ENCODE measurements at regions not wholly inside any gene's neighbourhood (a gene's known extent, or its start where the extent isn't known, plus 50 kb on each side); places are given as distances from the start of the nearest gene placed in this dataset.
"Not testable (repeated sequence)": the region's sequence is repeated elsewhere in the genome, so short reads cannot be mapped to it uniquely, and the experiment has no call there.

DNA sequence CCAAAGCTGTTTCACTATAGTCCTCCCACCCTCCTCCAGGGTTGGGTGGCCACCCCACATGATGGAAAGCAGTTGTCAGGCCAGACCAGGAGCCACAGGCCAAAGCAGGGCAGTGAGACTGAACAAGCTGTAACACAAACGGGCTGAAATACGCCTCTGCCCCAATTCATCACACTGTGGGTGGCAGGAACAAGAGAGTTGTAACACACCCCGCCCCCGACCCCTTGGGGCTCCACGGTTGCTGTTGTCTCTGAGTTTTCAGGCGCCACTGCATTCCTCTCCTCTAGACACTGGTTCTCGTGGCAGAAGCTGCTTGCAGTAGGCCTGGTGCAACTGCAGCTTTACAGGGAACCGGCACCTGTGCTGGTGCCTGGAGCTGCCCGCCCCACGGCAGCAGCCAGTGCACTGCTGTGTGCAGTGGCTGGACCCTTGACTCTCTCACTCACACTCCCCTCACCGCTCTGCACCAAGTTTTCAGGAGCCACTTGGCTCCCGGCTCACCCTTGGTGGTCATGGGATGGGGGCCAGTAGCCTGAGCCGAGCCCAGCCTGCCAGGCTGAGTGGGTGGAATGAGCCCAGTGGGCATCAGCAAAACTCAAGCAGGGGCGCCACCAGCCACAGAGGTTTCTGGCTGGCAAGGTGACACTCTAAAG lies 1314.5 kb upstream of the MIR17HG start:
- no peak for DNase-seq

DNA sequence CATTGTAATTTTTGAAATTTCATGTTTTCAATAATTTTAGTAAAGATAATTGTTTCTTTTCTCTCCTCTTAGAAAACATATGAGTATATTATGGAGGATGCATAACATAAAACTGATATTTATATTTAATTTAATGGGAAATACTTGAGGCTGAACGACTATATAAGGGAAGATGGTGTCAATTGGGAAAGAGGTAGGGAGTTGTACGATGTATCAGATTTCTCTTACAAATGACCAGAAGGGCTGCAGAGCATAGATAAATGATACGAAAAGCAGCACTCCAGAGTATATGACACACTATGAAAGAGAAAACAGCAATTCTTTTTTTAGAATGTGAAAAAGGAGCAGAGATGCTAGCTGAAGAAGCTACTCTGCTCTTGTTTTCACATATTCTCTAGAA lies 1308.0 kb upstream of the MIR17HG start:
- DNase-seq = no peak

DNA sequence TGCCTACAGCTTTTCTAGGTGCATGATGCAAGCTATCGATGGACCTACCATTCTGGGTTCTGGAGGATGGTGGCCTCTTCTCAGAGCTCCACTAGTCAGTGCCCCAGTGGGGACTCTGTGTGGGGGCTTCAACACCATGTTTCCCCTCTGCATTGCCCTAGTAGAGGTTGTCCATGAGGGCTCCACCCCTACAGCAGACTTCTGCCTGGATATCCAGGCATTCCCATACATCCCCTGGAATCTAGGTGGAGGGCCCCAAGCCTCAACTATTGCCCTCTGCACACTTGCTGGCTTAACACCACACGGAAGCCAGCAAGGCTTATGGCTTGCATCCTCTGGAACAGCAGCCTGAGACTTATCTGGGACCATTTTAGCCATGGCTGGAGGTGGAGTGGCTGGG lies 1299.9 kb upstream of the MIR17HG start:
- no peak for DNase-seq

DNA sequence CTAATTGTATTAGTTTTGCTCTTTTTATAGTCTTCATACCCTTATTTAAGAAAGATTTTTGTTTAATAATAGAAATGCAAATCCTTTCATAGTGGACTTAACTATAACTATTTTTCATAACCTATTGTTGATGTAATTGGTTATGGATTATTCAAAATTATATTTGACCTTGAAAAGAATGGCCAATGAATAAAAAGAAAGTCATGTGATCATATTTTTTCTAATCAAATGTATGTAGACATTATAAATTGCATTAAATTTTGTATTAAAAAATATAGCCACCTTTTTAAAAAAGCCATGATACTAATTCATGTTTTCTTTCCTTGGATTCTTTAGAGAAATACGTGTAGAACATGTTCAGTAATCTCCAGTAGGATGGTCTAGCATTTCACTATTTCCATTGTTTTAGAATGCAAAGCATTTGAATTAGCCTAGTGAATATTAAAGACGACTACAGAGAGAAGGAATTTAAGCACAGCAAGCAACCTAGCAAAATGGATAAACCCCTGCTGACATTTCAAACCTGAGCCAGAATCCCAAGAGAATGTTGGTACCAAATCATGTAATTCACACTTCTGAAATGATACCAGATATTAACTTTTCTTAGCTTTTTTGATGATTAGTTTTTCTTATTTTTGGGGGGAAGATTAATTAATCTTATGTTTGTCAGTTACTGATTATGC lies 1297.4 kb upstream of the MIR17HG start:
- no peak for DNase-seq

DNA sequence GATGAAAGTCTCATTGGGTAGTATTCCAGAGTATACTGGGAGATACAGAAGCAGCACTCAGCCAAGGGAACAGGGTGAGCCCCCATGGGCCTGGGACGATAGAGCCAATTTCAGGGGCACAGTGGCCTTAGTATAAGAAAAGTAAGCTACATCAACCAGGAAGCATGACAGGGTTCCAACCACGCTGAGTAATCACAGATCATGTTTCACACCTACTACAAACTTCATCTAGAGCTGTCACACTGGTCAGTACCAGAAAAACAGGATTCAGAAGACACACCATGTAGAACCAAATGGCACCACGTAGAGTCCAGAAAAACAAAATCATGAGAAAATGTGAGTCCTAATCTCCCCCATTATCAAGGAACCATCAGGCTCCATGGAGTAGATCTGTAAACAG lies 1292.4 kb upstream of the MIR17HG start:
- DNase-seq = no peak

DNA sequence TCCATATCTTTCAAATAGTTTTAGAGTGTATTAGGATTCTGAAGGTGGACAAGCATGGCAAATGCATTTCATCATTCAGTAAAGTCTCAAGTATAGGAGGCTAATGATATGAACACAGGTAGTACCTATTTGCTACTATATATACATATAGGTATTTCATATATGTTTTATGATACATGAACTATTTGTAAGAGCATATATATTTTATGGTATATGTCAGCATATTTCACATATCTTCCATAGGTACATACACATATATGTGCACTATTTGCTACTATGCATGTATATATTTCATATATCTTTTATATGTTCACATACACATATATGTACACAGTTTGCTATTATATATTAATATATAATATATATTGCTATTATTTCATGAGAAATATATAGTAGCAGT lies 1291.7 kb upstream of the MIR17HG start:
- no peak for DNase-seq

DNA sequence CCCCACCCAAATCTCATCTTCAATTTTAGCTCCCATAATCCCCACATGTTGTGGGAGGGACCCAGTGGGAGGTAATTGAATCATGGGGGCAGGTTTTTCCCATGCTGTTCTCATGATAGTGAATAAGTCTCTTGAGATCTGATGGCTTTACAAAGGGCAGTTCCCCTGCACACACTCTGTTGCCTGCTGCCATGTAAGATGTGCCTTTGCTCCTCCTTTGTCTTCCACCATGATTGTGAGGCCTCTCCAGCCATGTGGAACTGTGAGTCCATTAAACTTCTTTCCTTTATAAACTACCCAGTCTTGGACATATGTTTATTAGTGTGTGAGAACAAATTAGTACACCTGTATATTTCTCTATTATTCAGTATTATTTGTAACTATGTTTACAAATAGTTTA lies 1283.3 kb upstream of the MIR17HG start:
- not testable (repeated sequence) for DNase-seq

DNA sequence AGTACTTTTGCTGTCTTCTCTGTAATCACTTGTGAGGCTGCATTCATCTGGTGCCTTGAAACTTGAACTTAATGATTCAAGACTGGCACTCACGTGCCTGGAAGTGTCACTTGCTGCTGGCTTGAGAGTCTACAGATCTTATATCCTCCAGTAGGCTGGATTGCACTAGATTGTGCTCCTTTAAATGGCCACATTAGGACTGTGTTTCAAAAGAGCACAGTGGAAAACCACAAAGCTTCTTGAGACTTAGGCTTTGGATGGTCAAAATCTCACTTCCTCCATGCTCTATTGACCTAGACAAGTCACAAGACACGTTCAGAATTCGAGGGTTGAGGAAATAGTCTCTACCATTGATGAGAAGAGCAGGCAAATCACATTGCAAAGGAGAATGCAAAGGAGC lies 1278.8 kb upstream of the MIR17HG start:
- DNase-seq = no peak

DNA sequence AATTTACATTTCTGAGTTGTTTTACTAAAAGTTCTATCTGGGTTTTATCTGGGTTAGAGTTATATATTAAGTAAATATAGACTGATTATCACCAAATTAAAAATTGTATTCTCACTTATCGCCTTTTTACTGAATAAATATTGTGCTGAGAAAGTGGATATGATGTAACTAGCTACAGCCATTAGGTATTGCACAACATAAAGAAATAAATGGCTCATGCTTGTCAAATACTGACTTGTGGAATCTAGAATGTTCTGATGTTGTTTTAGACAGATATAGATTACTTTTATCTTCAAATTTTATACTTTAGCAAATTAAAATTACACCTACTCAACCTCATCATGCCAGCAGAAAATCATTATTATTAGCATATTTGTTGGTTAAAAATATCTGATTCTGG lies 1277.1 kb upstream of the MIR17HG start:
- DNase-seq = no peak

DNA sequence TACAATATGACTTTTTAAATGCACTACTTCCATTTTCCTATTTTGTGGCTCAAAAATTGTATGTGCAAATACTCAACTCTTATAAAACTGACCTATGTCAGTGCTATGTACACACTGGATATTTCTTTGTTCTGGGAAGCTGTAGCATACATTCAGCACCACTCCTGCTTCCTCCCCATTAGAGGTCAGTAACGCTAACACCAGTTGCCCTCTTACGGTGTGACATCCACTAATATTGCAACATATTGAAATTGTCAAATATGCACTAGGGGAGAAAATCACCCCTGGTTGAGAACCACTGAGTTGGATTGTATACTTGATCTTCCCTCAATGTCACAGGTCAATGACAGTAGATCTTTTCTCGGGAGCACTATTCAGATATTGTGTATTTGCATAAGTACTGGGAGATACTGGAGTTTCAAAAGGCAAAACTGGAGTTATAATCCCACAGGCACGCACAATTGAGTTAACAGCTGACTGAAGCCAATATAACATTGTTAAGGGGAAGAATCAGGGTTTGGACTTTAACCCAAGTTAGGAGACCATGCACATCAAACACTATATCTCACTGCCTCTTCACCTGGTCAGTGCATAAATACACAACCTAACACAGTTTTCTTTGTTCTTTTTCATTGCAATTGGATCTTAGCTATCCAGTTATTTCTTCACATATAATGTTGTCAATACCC lies 1276.5 kb upstream of the MIR17HG start:
- no peak for DNase-seq

DNA sequence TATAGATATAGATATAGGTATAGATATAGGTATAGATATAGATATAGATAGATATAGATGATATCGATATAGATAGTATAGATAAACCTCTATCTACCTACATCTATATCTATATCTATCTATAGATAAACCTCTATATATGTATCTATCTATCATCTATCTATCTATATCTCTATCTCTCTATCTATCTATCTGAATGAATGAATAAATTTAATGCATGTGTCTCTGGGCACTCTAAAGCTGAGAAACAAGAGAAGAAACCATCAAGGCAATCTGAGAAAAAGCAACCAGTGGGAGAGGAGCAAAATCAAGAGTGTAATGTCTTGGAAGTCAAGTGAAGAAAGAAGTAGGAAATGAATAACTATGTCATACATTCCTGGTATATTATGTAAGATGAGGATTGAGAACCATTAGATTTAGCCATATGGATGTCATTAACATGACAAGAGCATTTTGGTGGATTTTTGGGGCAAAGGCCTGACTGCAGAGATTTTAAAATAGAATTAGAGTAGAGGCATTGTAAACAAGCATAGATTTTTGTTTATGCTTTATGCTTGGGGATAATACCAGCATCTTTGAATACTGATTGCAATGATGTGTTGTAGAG lies 1262.7 kb upstream of the MIR17HG start:
- DNase-seq = no peak

DNA sequence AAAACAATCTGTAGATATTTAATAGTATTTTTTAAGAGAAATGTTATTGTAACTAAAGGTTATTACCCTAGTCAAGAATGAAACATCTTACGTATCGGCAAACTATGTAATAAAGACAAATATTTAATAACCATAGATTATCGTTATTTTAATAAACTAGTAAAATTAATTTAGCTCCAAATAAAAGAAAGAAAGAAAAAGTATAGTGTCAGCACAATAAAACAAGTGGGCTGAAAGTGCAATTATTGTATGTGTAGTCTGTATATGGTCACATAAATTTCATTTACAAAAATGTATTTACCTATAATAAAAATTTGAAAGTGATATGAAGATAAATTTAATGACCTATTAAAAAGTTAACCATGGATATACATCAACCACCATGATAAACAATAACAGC lies 1258.4 kb upstream of the MIR17HG start:
- DNase-seq = no peak

DNA sequence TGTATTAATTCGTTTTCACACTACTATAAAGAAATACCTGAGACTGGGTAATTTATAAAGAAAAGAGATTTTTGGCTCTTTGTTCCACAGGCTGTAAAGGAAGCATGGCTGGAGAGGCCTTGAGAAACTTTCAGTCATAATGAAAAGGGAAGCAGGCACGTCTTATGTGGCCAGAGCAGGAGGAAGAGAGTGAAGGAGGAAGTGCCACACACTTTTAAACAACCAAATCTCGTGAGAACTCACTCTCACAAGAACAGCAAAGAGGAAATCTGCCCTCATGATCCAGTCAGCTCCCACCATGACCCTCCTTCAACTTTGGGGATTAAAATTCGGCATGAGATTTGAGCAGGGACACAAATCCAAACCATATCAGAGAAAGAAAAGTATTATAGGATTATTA lies 1255.9 kb upstream of the MIR17HG start:
- no peak for DNase-seq

DNA sequence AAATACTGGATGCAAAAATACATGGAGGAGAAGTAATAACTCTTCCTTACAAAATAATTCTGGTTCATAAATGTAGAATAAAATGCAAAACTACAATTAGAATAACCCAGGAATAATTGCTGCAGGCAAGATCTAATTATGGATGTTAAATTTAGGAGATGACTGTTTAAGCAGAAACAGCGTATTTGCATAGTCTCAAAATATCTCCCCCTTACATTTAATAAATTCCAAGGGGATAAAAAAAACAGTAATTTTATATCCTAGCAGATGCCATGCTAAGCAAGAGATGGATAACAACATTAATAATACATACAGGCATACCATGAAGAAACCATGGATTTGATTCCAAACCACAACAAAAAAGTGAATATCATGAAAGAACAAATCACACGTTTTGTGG lies 1253.1 kb upstream of the MIR17HG start:
- DNase-seq = no peak

DNA sequence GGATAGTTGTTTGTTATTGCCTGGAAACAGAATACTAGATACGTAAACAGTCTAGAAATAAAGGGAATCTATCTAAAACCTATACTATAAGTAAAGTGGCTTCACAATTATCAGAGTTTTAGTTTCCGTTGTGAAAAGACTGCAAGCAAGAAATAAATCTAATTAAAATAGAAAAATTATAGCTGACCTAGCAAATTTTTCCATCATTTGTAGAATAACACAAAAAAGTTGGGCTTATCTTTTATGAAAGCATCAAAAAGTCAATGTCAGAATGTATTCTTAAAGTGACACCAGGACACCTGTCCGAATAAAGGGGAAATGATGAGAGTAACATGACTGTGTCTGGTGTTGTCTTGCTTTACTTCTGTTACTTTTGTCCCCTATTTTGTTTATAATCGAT lies 1248.9 kb upstream of the MIR17HG start:
- no peak for DNase-seq

DNA sequence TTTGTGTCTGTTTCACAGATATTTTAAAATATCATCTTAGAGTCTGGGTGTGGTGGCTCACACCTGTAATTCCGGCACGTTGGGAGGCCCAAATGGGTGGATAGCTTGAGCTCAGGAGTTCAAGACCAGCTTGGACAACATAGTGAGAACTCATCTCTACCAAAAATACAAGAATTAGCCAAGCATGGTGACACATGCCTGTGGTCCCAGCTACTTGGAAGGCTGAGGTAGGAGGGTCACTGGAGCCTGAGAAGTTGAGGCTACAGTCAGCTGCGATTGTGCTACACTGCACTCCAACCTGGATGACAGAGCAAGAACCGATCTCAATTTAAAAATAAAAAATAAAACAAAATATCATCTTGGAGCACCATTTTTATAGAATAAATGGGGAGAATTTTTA lies 1247.6 kb upstream of the MIR17HG start:
- DNase-seq = no peak

DNA sequence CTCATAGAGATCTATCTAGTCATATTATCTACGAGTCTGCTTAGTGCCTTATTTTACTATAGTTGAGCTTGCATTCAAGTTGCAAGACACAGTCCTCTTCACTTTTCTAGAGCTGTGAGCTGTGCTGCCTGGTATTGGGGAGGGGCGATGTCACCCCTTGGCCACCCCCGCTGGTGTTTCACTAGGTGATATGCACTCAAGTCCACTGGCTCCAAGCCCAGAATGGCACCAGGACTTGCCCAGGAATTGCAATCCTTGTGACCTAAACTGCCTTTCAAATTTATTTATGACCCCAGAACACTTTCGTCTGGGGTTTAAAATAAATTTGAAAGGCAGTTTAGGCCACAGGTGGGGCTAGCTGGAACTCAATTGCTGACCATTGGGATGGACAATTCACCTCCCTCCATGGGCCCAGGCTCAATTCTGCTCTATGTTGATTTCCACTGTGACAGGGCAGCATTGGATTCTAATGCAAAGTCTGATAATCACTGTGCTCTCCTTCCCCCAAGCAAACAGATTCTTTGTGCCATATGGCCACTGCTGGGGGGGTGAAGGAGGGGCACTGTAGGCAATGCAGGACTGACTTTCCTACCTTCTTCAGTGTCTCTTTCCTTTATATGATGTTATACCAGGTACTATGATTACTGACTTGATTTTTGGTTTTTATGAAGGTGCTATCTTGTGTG lies 1244.2 kb upstream of the MIR17HG start:
- no peak for DNase-seq

DNA sequence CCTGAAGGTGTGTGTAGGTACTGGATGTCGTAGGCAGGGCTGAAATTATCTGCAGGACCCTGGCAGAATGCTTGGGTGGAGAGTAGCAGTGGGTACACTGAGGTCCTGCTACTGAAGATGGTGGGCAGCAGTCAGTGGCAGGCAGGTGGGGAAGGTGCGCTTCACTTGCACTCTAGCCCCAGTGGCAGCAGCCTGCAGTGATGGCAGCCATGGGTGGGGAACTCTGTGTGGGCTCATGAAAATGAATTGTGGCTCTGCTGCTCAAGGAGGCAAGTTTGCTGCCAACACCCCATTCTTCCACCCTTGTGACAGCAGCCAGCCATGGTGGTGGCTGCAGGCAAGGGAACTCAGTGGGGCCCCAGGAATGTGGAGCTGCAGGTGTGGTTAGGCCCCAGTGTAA lies 1242.7 kb upstream of the MIR17HG start:
- no peak for DNase-seq

DNA sequence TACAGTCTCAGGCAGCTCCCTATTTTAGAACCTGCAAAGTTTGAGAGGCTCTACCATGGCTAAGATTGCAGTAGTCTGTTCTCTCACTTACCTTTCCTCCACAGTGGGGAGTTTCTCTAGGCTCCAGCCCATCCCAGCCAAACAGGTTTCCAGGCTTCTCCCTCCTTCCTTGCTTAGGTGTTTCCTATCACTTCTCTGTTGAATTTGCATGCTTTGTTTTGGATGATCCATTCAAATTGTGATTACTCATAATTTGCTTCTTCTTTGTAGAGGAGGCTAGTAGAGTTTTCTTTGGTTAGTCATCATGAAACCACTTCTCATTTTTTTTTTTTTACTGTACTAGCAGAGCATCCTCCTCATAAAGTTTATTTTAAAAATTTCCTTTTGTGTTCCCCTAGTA lies 1242.2 kb upstream of the MIR17HG start:
- no peak for DNase-seq

DNA sequence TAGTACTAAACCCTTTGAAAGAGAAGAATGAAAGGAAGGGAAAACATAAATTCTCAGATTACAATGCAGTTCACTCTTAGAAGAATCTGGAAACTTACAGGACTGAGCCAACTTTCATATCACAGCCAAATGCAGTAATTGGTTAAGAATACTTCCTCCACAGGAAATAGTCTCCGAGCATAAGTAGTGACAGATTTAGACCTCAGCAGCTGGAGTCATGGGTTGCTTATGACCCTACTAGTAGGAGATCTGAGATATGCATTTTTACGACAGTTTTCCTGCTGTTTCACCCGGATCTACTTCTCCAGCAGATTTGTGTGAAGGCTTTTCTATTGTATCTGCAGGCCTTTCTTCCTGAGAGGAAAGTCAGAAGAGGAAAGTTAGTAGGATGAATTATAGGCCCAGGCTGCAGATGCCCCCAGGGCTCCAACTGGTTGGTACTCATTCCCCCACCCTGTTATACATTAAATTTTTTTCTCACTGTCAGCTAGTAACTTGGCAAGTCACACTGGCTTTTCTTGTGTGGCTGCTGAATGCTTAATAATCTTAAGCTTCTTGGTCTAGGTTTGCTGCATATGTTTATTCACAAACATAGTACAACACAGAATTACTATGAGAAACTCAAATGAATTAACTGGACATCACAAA lies 1241.5 kb upstream of the MIR17HG start:
- no peak for DNase-seq

DNA sequence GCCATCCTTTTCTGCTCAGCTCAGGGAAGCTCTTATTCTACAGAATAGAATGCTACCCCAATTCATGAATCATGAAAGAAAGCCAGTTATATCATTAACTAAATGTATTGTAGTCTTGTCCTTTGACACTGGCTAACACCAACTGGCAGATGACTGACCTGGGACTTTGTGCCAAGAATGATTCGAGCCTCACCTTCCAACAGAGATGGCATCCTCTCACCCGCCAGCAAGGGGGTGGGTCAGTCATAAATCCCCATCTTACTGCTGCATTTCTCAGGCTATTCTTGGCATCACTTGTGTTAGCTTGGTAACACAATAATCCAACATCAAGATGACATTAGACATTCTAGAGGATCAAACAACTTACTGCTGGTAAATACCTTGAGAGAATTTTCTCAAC lies 1239.8 kb upstream of the MIR17HG start:
- DNase-seq = no peak

DNA sequence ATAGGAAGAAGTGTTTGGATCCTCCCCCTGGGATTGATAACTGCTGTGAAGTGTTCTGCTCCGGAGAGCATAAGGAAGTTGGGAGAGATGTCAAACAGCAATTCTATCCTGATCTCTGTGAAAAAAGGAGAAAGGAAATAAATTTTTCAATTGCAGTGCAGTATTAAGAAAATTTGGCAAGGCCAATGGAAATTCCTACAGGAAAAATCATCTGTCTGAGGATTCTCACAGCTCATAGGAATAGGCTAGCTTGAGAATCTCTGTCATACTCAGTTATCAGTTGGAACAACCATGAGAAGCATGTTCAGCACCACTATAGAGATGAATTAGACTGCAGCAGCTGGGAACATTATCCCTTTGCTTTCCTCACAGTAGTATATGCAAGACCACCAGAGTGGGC lies 1238.9 kb upstream of the MIR17HG start:
- no peak for DNase-seq

Measured in hypothalamus (tissue), 51 donors.